ENCODE measurements at regions not wholly inside any gene's neighbourhood (a gene's known extent, or its start where the extent isn't known, plus 50 kb on each side); places are given as distances from the start of the nearest gene placed in this dataset.
"Not testable (repeated sequence)": the region's sequence is repeated elsewhere in the genome, so short reads cannot be mapped to it uniquely, and the experiment has no call there.

- no peak for DNase-seq
Observed at GRCh38 chr4:72938516-72938915, 131.0 kb downstream of the COX18 start.

- DNase-seq = no peak
Observed at GRCh38 chr4:72935462-72935861, 134.1 kb downstream of the COX18 start.

- no peak for DNase-seq
Observed at GRCh38 chr4:72933029-72933428, 136.5 kb downstream of the COX18 start.

- no peak for DNase-seq
Observed at GRCh38 chr4:72931346-72931745, 138.2 kb downstream of the COX18 start.

- DNase-seq = not testable (repeated sequence)
Observed at GRCh38 chr4:72929596-72930274, 139.8 kb downstream of the COX18 start.

- DNase-seq = no peak
Observed at GRCh38 chr4:72924814-72925213, 144.7 kb downstream of the COX18 start.

- DNase-seq = no peak
Observed at GRCh38 chr4:72919937-72920336, 149.6 kb downstream of the COX18 start.

GRCh38 chr4:72919464-72919863 is 150.1 kb downstream of the COX18 start:
- no peak for DNase-seq

- DNase-seq = no peak
Observed at GRCh38 chr4:72918362-72918761, 151.2 kb downstream of the COX18 start.

- DNase-seq = no peak
Observed at GRCh38 chr4:72911316-72911715, 158.2 kb downstream of the COX18 start.

- DNase-seq = no peak
Observed at GRCh38 chr4:72909461-72909860, 160.1 kb downstream of the COX18 start.

GRCh38 chr4:72902354-72902753 is 167.2 kb downstream of the COX18 start:
- DNase-seq = no peak

GRCh38 chr4:72901553-72901952 is 168.0 kb downstream of the COX18 start:
- no peak for DNase-seq

GRCh38 chr4:72900952-72901351 is 168.6 kb downstream of the COX18 start:
- DNase-seq = no peak

- DNase-seq = no peak
Observed at GRCh38 chr4:72899621-72900020, 169.9 kb downstream of the COX18 start.

- no peak for DNase-seq
Observed at GRCh38 chr4:72899214-72899613, 170.3 kb downstream of the COX18 start.

GRCh38 chr4:72896515-72896914 is 173.0 kb downstream of the COX18 start:
- DNase-seq = no peak

GRCh38 chr4:72895408-72895807 is 174.1 kb downstream of the COX18 start:
- no peak for DNase-seq

- DNase-seq = no peak
Observed at GRCh38 chr4:72893354-72894066, 176.0 kb downstream of the COX18 start.

GRCh38 chr4:72888331-72888730 is 181.2 kb downstream of the COX18 start:
- no peak for DNase-seq

- no peak for DNase-seq
Observed at GRCh38 chr4:72887152-72887551, 182.4 kb downstream of the COX18 start.

- DNase-seq = no peak
Observed at GRCh38 chr4:72886602-72887001, 182.9 kb downstream of the COX18 start.

- DNase-seq = not testable (repeated sequence)
Observed at GRCh38 chr4:72884225-72884624, 185.3 kb downstream of the COX18 start.

- no peak for DNase-seq
Observed at GRCh38 chr4:72876946-72877345, 192.6 kb downstream of the COX18 start.
